ENCODE measurements at regions not wholly inside any gene's neighbourhood (a gene's known extent, or its start where the extent isn't known, plus 50 kb on each side); places are given as distances from the start of the nearest gene placed in this dataset.

DNA sequence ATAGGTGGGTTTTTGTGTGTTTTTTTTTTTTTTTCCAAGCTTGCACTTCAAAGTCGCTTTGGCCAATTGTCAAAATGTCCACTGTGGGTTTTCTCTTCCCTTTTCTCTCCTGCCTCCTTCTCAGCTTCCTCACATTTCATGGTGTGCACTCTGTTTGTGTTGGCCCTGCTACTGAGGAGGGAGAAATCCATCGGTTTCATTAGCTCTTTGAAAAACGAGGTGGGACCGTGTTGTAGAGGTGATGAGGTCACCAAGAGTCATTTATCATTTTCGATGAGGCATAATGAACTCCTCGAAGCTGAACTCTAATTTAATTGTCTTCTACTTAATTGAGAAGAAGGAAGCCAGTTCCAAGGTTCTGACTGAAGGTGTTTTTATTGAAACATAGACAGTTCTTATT lies 174.4 kb upstream of the TOX3 start:
- TF ChIP-seq, protein P1, sequence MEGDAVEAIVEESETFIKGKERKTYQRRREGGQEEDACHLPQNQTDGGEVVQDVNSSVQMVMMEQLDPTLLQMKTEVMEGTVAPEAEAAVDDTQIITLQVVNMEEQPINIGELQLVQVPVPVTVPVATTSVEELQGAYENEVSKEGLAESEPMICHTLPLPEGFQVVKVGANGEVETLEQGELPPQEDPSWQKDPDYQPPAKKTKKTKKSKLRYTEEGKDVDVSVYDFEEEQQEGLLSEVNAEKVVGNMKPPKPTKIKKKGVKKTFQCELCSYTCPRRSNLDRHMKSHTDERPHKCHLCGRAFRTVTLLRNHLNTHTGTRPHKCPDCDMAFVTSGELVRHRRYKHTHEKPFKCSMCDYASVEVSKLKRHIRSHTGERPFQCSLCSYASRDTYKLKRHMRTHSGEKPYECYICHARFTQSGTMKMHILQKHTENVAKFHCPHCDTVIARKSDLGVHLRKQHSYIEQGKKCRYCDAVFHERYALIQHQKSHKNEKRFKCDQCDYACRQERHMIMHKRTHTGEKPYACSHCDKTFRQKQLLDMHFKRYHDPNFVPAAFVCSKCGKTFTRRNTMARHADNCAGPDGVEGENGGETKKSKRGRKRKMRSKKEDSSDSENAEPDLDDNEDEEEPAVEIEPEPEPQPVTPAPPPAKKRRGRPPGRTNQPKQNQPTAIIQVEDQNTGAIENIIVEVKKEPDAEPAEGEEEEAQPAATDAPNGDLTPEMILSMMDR (IDR thresholded peaks at IDR 0.05; ENCODE audit: low read depth, low read length, poor library complexity, severe bottlenecking): no peak
- TF ChIP-seq EZH2phosphoT487 (IDR thresholded peaks at IDR 0.05; ENCODE audit: borderline replicate concordance, low read length): no peak
